Epithelial cell of prostate (primary cell): ENCODE measurements at regions not wholly inside any gene's neighbourhood (a gene's known extent, or its start where the extent isn't known, plus 50 kb on each side); places are given as distances from the start of the nearest gene placed in this dataset.

Experiments used
- DNase-seq: peaks from one replicate; pipeline ENCODE4 v3.0.0-alpha.2; 2011; ENCODE audit warnings: low read depth, low spot score
- H3K27ac ChIP-seq: fragments of 450-650 bp; 2 replicates; pipeline ENCODE4 v1.5.1; 2017; ENCODE audit warnings: mild to moderate bottlenecking

GRCh38 chr7:41122256-41122987 is 580.5 kb downstream of the INHBA start:
- peak overlapping the region; percentile 47 for H3K27ac ChIP-seq
- no peak for DNase-seq

- DNase-seq: no peak
- H3K27ac ChIP-seq: peak overlapping the region; percentile 47
These were observed 581.7 kb downstream of the INHBA start for GRCh38 chr7:41121228-41121627.

- peak overlapping the region; percentile 98 for H3K27ac ChIP-seq
- DNase-seq: no peak
These were observed 584.4 kb downstream of the INHBA start for GRCh38 chr7:41118486-41118885.

GRCh38 chr7:41117431-41117830 is 585.5 kb downstream of the INHBA start:
- peak overlapping the region; percentile 98 for H3K27ac ChIP-seq
- peak; percentile 82 for DNase-seq

- H3K27ac ChIP-seq: peak overlapping the region; percentile 98
- no peak for DNase-seq
These were observed 586.1 kb downstream of the INHBA start for GRCh38 chr7:41116817-41117216.

GRCh38 chr7:41116337-41116736 is 586.6 kb downstream of the INHBA start:
- H3K27ac ChIP-seq: peak overlapping the region; percentile 98
- DNase-seq: no peak

- no peak for DNase-seq
- H3K27ac ChIP-seq: peak overlapping the region; percentile 98
These were observed 588.2 kb downstream of the INHBA start for GRCh38 chr7:41114691-41115090.

GRCh38 chr7:41114131-41114530 is 588.8 kb downstream of the INHBA start:
- H3K27ac ChIP-seq: peak overlapping the region; percentile 98
- no peak for DNase-seq

- peak overlapping the region; percentile 98 for H3K27ac ChIP-seq
- no peak for DNase-seq
These were observed 589.2 kb downstream of the INHBA start for GRCh38 chr7:41113719-41114118.

GRCh38 chr7:41110186-41110585 is 592.7 kb downstream of the INHBA start:
- peak overlapping the region; percentile 96 for H3K27ac ChIP-seq
- peak; percentile 84 for DNase-seq

- peak overlapping the region; percentile 96 for H3K27ac ChIP-seq
- DNase-seq: no peak
These were observed 594.1 kb downstream of the INHBA start for GRCh38 chr7:41108821-41109220.

GRCh38 chr7:41107938-41108448 is 594.9 kb downstream of the INHBA start:
- DNase-seq: no peak
- peak overlapping the region; percentile 96 for H3K27ac ChIP-seq

GRCh38 chr7:41107330-41107937 is 595.5 kb downstream of the INHBA start:
- DNase-seq: peak; percentile 94
- peak overlapping the region; percentile 96 for H3K27ac ChIP-seq

- DNase-seq: no peak
- H3K27ac ChIP-seq: peak overlapping the region; percentile 78
These were observed 598.3 kb downstream of the INHBA start for GRCh38 chr7:41104631-41105030.

GRCh38 chr7:41103331-41103730 is 599.6 kb downstream of the INHBA start:
- no peak for DNase-seq
- peak overlapping the region; percentile 78 for H3K27ac ChIP-seq

- H3K27ac ChIP-seq: peak overlapping the region; percentile 83
- DNase-seq: no peak
These were observed 604.0 kb downstream of the INHBA start for GRCh38 chr7:41098846-41099245.

GRCh38 chr7:41098402-41098801 is 604.5 kb downstream of the INHBA start:
- peak overlapping the region; percentile 83 for H3K27ac ChIP-seq
- no peak for DNase-seq

GRCh38 chr7:41097501-41097900 is 605.4 kb downstream of the INHBA start:
- peak overlapping the region; percentile 83 for H3K27ac ChIP-seq
- DNase-seq: peak; percentile 92

GRCh38 chr7:41096917-41097316 is 606.0 kb downstream of the INHBA start:
- H3K27ac ChIP-seq: peak overlapping the region; percentile 83
- no peak for DNase-seq

- H3K27ac ChIP-seq: no peak overlapping the region
- no peak for DNase-seq
These were observed 609.7 kb downstream of the INHBA start for GRCh38 chr7:41093141-41093540.

GRCh38 chr7:41085244-41085643 is 617.6 kb downstream of the INHBA start:
- H3K27ac ChIP-seq: no peak overlapping the region
- no peak for DNase-seq

GRCh38 chr7:41084381-41084780 is 618.5 kb downstream of the INHBA start:
- H3K27ac ChIP-seq: no peak overlapping the region
- DNase-seq: no peak
